ENCODE measurements at regions not wholly inside any gene's neighbourhood (a gene's known extent, or its start where the extent isn't known, plus 50 kb on each side); places are given as distances from the start of the nearest gene placed in this dataset.
"Not testable (repeated sequence)": the region's sequence is repeated elsewhere in the genome, so short reads cannot be mapped to it uniquely, and the experiment has no call there.

DNA sequence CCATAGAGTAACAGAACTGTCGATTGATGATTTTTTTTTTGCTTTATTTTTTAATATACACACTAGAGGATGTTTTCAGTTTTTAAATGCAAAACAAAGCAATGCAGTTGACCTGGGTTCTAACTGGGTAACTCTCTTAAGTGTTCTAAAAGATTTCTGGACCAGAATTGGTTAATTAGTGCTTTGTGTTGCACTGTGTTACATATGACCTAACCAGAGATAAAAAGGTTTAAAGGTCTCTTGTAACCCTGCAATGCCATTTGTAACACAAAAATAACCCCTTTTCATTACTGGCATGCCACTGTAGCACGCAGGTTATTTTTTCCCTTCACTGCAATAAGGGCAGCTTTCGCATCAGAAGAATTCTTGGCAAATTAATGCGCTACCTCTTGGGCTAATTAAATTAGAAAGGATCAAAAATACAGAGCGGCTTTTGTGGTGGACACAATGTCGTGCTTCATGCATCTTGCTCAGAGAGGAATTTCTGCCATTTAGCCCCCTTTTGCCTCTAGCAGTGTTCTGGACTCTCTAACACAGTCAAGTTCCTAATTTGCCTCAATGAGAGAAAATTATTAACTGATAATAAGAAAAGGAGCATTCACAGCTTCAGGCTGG lies 250.8 kb upstream of the ZEB2 start:
- H4K5ac ChIP-seq (ENCODE audit: insufficient read length, low read depth, low read length): no peak overlapping the region
- H3K23me2 ChIP-seq (ENCODE audit: insufficient read length, low read depth, low read length, poor library complexity, severe bottlenecking): no peaks in the 10 kb centered on the region
- no CpG with 5 or more reads among the region's 6 CpGs for WGBS (ENCODE audit: extremely low coverage, insufficient read length, low lambda C conversion rate)
- H4K20me1 ChIP-seq (ENCODE audit: control insufficient read depth, insufficient read depth, insufficient read length): no peaks in the 10 kb centered on the region
- Mint-ChIP-seq H3K9me3 (no peaks in the 10 kb centered on the region), H3K27ac (no peak overlapping the region), H3K4me3 (no peak overlapping the region), H3K36me3 (ENCODE audit: insufficient read depth in 1 of 3, low read depth in 3 of 3) (no peaks in the 10 kb centered on the region), H3K4me1 (peaks cover 7 to 8% of the 10 kb centered on the region in 2 experiments; a peak in 2 of 4 replicates), H3K27me3 (ENCODE audit: low read depth) (no peaks in the 10 kb centered on the region)
- no peak overlapping the region for H3K56ac ChIP-seq (ENCODE audit: insufficient read length, low read depth, low read length)
- no peaks in the 10 kb centered on the region for H3K4me1 ChIP-seq (ENCODE audit: insufficient read depth, low read length)
- H4K8ac ChIP-seq (replicated peaks; ENCODE audit: insufficient read length, low read depth, low read length): no peak overlapping the region
- H3K4me2 ChIP-seq (ENCODE audit: insufficient read depth, insufficient read length, low read length): no peak overlapping the region
- no peaks in the 10 kb centered on the region for H3K27me3 ChIP-seq (ENCODE audit: insufficient read depth, low read length)
- H3K79me1 ChIP-seq (ENCODE audit: insufficient read depth, low read depth, low read length, poor library complexity, severe bottlenecking): no peaks in the 10 kb centered on the region
- H3K4ac ChIP-seq (ENCODE audit: low read depth, low read length): no peak overlapping the region
- no peak overlapping the region for H2BK120ac ChIP-seq (ENCODE audit: low read depth, low read length, poor library complexity, severe bottlenecking)
- no peaks in the 10 kb centered on the region for H3K79me2 ChIP-seq (ENCODE audit: insufficient read depth, low read length)
- H3K23ac ChIP-seq (ENCODE audit: insufficient read length, low read depth, low read length): no peak overlapping the region
- H2AFZ ChIP-seq (ENCODE audit: low read length): no peak overlapping the region
- H2BK15ac ChIP-seq (ENCODE audit: low read depth, low read length): no peak overlapping the region
- TF ChIP-seq, protein P1, sequence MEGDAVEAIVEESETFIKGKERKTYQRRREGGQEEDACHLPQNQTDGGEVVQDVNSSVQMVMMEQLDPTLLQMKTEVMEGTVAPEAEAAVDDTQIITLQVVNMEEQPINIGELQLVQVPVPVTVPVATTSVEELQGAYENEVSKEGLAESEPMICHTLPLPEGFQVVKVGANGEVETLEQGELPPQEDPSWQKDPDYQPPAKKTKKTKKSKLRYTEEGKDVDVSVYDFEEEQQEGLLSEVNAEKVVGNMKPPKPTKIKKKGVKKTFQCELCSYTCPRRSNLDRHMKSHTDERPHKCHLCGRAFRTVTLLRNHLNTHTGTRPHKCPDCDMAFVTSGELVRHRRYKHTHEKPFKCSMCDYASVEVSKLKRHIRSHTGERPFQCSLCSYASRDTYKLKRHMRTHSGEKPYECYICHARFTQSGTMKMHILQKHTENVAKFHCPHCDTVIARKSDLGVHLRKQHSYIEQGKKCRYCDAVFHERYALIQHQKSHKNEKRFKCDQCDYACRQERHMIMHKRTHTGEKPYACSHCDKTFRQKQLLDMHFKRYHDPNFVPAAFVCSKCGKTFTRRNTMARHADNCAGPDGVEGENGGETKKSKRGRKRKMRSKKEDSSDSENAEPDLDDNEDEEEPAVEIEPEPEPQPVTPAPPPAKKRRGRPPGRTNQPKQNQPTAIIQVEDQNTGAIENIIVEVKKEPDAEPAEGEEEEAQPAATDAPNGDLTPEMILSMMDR (conservative IDR thresholded peaks at IDR 0.05): no peak
- H3K18ac ChIP-seq (ENCODE audit: insufficient read length, low read depth, low read length): no peak overlapping the region
- no peaks in the 10 kb centered on the region for H3K9me3 ChIP-seq (ENCODE audit: control insufficient read depth, low read depth, low read length)
- H3K9ac ChIP-seq (ENCODE audit: extremely low read depth, insufficient read length, low read length): no peak overlapping the region
- H2BK20ac ChIP-seq (ENCODE audit: low read depth, low read length, poor library complexity, severe bottlenecking): no peak overlapping the region
- no peak overlapping the region for H2BK5ac ChIP-seq (ENCODE audit: insufficient read length, low read length)
- no peak overlapping the region for H4K91ac ChIP-seq (ENCODE audit: insufficient read length, low read depth, low read length)
- H2BK12ac ChIP-seq (ENCODE audit: insufficient read length, low read depth, low read length): no peak overlapping the region
- no peak overlapping the region for H2AK5ac ChIP-seq (ENCODE audit: insufficient read length, low read length)
- H3K14ac ChIP-seq (ENCODE audit: insufficient read depth, low read length): no peak overlapping the region
- no peak for DNase-seq
- H3K27ac ChIP-seq (ENCODE audit: insufficient read length, low read depth, low read length): no peak overlapping the region
- H3T11ph ChIP-seq (ENCODE audit: low read length): no peak overlapping the region

DNA sequence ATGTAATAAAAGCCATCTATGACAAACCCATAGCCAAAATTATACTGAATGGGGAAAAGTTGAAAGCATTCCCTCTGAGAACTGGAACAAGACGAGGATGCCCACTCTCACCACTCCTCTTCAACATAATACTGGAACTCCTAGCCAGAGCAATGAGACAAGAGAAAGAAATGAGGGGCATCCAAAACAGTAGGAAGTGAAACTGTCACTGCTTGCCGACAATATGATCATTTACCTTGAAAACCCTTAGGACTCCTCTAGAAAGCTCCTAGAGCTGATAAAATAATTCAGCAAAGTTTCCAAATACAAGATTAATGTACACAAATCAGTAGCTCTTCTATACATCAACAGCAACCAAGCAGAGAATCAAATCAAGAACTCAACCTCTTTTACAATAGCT lies 241.0 kb upstream of the ZEB2 start:
- not testable (repeated sequence) for H4K20me1 ChIP-seq (ENCODE audit: control insufficient read depth, insufficient read depth, insufficient read length); H3K18ac ChIP-seq (ENCODE audit: insufficient read length, low read depth, low read length); H3K56ac ChIP-seq (ENCODE audit: insufficient read length, low read depth, low read length); DNase-seq; H3K4me1 Mint-ChIP-seq; H3K79me2 ChIP-seq (ENCODE audit: insufficient read depth, low read length); H2AK5ac ChIP-seq (ENCODE audit: insufficient read length, low read length); H2BK5ac ChIP-seq (ENCODE audit: insufficient read length, low read length); H3K27ac ChIP-seq (ENCODE audit: insufficient read length, low read depth, low read length); H3K79me1 ChIP-seq (ENCODE audit: insufficient read depth, low read depth, low read length, poor library complexity, severe bottlenecking); H3K23ac ChIP-seq (ENCODE audit: insufficient read length, low read depth, low read length); H4K5ac ChIP-seq (ENCODE audit: insufficient read length, low read depth, low read length); H3K9me3 ChIP-seq (ENCODE audit: control insufficient read depth, low read depth, low read length); H3K27me3 ChIP-seq (ENCODE audit: insufficient read depth, low read length); H2BK12ac ChIP-seq (ENCODE audit: insufficient read length, low read depth, low read length); H3K14ac ChIP-seq (ENCODE audit: insufficient read depth, low read length); H2BK120ac ChIP-seq (ENCODE audit: low read depth, low read length, poor library complexity, severe bottlenecking); H3K4me1 ChIP-seq (ENCODE audit: insufficient read depth, low read length); H3K27ac Mint-ChIP-seq; H2AFZ ChIP-seq (ENCODE audit: low read length); H2BK20ac ChIP-seq (ENCODE audit: low read depth, low read length, poor library complexity, severe bottlenecking); H2BK15ac ChIP-seq (ENCODE audit: low read depth, low read length); H3K9ac ChIP-seq (ENCODE audit: extremely low read depth, insufficient read length, low read length); H3K9me3 Mint-ChIP-seq; H3K4me3 Mint-ChIP-seq; H3K27me3 Mint-ChIP-seq (ENCODE audit: low read depth); H3K4me2 ChIP-seq (ENCODE audit: insufficient read depth, insufficient read length, low read length); H3T11ph ChIP-seq (ENCODE audit: low read length); H3K36me3 Mint-ChIP-seq (ENCODE audit: insufficient read depth in 1 of 3, low read depth in 3 of 3); H4K8ac ChIP-seq (replicated peaks; ENCODE audit: insufficient read length, low read depth, low read length); H4K91ac ChIP-seq (ENCODE audit: insufficient read length, low read depth, low read length); H3K23me2 ChIP-seq (ENCODE audit: insufficient read length, low read depth, low read length, poor library complexity, severe bottlenecking); H3K4ac ChIP-seq (ENCODE audit: low read depth, low read length)
- WGBS (ENCODE audit: extremely low coverage, insufficient read length, low lambda C conversion rate): no CpG with 5 or more reads among the region's 2 CpGs
